GM12875 (cell line): ENCODE measurements at regions not wholly inside any gene's neighbourhood (a gene's known extent, or its start where the extent isn't known, plus 50 kb on each side); places are given as distances from the start of the nearest gene placed in this dataset.

ENCODE experiments used
- H3K4me3 ChIP-seq: one replicate; pipeline ENCODE4 v1.5.1; 2011; ENCODE audit warnings: low read depth, low read length, control low read depth
- TF ChIP-seq, protein P1 (sequence below): IDR thresholded peaks from 2 replicates; pipeline ENCODE4 v1.5.1; 2011; ENCODE audit warnings: low read depth, mild to moderate bottlenecking, control low read depth, inconsistent platforms, low read length, moderate library complexity, borderline replicate concordance; ENCODE audit not compliant: insufficient read depth

DNA sequence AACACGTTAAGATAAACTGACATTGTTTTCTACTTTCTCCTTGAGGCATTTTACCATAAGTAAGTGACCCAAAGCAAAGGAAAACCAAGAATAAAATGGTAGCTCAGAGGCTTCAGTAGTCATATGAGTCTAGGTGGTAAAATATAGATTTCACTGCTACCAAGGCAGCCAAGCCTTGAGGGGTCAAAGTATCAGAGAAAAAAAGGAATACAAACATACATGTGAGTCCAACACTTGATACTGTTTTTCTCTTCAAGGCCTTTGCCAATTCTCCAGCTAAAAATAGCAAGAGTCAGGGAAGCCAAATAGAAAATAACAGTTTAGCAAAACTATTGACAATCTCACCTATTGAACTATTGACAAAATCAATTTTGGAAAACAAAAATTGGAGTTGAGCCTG, 925.9 kb downstream of the BCL11A start:
- no peak overlapping the region for H3K4me3 ChIP-seq
- TF ChIP-seq, protein P1, sequence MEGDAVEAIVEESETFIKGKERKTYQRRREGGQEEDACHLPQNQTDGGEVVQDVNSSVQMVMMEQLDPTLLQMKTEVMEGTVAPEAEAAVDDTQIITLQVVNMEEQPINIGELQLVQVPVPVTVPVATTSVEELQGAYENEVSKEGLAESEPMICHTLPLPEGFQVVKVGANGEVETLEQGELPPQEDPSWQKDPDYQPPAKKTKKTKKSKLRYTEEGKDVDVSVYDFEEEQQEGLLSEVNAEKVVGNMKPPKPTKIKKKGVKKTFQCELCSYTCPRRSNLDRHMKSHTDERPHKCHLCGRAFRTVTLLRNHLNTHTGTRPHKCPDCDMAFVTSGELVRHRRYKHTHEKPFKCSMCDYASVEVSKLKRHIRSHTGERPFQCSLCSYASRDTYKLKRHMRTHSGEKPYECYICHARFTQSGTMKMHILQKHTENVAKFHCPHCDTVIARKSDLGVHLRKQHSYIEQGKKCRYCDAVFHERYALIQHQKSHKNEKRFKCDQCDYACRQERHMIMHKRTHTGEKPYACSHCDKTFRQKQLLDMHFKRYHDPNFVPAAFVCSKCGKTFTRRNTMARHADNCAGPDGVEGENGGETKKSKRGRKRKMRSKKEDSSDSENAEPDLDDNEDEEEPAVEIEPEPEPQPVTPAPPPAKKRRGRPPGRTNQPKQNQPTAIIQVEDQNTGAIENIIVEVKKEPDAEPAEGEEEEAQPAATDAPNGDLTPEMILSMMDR, result no peak

DNA sequence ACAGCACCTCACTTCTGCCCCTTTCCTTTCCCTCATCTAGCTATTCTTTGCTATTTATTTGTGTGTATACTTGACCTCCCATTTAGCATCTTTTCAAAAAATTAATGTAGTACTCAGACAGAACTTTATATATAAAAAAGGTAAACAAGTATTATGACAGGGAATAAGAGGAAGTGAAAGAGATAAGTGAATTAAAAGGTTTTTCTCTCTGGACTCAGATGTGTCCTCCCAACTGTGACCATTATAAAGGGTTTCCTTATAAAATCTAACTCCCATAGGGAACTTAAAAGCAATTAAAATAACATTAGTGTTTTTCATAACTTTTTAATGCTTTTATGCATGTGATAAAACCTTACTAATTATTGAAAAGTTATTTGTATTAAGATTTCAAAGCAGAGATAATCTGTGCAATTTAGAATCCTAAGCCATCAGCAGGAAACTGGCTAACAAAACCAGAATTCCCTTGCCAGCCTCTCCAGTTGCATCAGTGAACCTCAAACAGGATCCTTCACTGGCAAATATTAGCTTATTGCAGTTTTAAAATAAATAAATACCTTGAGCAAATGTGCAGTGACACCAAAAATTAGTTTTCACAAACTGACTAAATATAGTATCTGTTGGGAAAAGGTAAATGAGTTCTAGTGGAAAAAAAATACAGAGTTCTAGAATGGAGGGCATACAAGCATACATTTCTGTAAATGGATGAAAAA, 930.7 kb downstream of the BCL11A start:
- TF ChIP-seq, protein P1, result no peak
- H3K4me3 ChIP-seq, result no peak overlapping the region

DNA sequence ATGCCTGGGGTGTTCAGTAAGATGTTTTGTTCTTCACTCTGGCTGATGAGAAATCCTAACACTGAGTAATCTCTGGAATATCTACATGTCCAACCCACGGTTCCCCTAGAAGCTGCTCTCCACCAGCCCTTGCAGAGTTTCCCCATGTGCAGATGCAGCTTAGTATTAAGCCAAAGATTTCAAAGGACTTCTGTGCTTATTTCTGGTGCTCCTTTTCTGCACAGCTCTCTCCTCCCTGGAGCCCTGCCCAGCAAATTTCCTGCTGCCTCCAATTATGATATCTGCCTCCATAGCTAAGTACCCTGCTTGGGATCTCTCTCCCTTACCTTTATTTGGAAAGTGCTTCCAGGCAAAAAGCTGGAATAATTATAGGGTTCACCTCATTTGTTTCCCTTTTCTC, 949.3 kb downstream of the BCL11A start:
- TF ChIP-seq, protein P1, result no peak
- no peak overlapping the region for H3K4me3 ChIP-seq

- TF ChIP-seq, protein P1, result no peak
Measured at GRCh38 chr2:59594671-59595222, 958.7 kb downstream of the BCL11A start.

DNA sequence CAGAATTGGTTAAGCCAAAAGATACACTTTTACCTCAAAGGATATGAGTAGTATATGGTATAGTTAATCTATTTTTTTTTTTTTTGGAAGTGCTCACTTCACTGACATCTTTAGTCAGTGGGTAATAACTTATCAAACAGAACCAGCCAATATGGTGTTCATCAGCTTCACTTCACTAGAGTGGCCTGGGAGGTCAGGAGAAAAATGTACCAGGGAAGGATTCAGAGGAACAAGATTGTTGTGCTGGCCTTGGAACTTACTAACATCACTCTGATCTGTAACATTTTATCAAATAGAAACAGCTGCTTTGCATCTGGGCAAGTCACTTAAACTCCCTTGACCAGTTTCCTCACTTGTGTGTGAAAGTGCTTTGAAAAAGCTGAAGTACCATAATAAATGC, 962.7 kb downstream of the BCL11A start:
- TF ChIP-seq, protein P1, result no peak
- no peak overlapping the region for H3K4me3 ChIP-seq

More at GRCh38 chr2:59594671-59595222, 958.7 kb downstream of the BCL11A start:
- no peak overlapping the region for H3K4me3 ChIP-seq

- TF ChIP-seq, protein P1, result no peak
- H3K4me3 ChIP-seq, result no peak overlapping the region
Measured at GRCh38 chr2:59589881-59590280, 963.6 kb downstream of the BCL11A start.

- TF ChIP-seq, protein P1, result no peak
- no peak overlapping the region for H3K4me3 ChIP-seq
Measured at GRCh38 chr2:59588286-59588685, 965.2 kb downstream of the BCL11A start.
